ENCODE measurements at regions not wholly inside any gene's neighbourhood (a gene's known extent, or its start where the extent isn't known, plus 50 kb on each side); places are given as distances from the start of the nearest gene placed in this dataset.

- no peak for TF ChIP-seq EZH2 (IDR thresholded peaks at IDR 0.05; ENCODE audit: low read depth, unreplicated experiment)
- TF ChIP-seq CTCF (conservative IDR thresholded peaks at IDR 0.05; ENCODE audit: low read depth in 2 of 2): no peak
- no peak for TF ChIP-seq NANOG (IDR thresholded peaks at IDR 0.05; ENCODE audit: borderline replicate concordance)
- TF ChIP-seq CREB1 (CRISPR knock-in tag; IDR thresholded peaks at IDR 0.05; ENCODE audit: low read depth): no peak
- TF ChIP-seq POLR2AphosphoS5 (IDR thresholded peaks at IDR 0.05; ENCODE audit: low read depth): no peak
- no peak for TF ChIP-seq EZH2phosphoT487 (IDR thresholded peaks at IDR 0.05; ENCODE audit: unreplicated experiment)
- no peak for TF ChIP-seq REST (IDR thresholded peaks at IDR 0.05; ENCODE audit: unreplicated experiment)
- no peak for TF ChIP-seq STAT1 (IDR thresholded peaks at IDR 0.05; ENCODE audit: unreplicated experiment)
- TF ChIP-seq JUNB (IDR thresholded peaks at IDR 0.05; ENCODE audit: unreplicated experiment): no peak
- TF ChIP-seq ZNF462 (CRISPR knock-in tag; IDR thresholded peaks at IDR 0.05): no peak
- TF ChIP-seq ETS1 (IDR thresholded peaks at IDR 0.05): no peak
- TF ChIP-seq ZNF331 (CRISPR knock-in tag; IDR thresholded peaks at IDR 0.05; ENCODE audit: low read depth): no peak
Measured at GRCh38 chr16:51932317-51932716, 614.6 kb downstream of the TOX3 start.
